Fibroblast of pulmonary artery (primary cell): ENCODE measurements at regions not wholly inside any gene's neighbourhood (a gene's known extent, or its start where the extent isn't known, plus 50 kb on each side); places are given as distances from the start of the nearest gene placed in this dataset.

ENCODE experiments used
- DNase-seq: peaks from one replicate; pipeline ENCODE4 v3.0.0-alpha.2; 2010; ENCODE audit warnings: low read depth
- H3K4me3 ChIP-seq: replicated peaks from 2 replicates; pipeline ENCODE4 v1.5.1; 2011; ENCODE audit warnings: low read depth, mild to moderate bottlenecking, control low read depth, low read length, moderate library complexity
- CTCF ChIP-seq: IDR thresholded peaks from 2 replicates; pipeline ENCODE4 v1.5.1; 2011; ENCODE audit warnings: mild to moderate bottlenecking, control low read depth, low read length, inconsistent platforms; ENCODE audit errors: missing control alignments

- TF ChIP-seq CTCF: no peak
- DNase-seq: peak; percentile 56
Measured at GRCh38 chr12:68420225-68421010, 88.3 kb upstream of the MDM1 start.

GRCh38 chr12:68422159-68422558 is 90.0 kb upstream of the MDM1 start:
- no peak for TF ChIP-seq CTCF
- no peak for DNase-seq
- no peak overlapping the region for H3K4me3 ChIP-seq

More at GRCh38 chr12:68420225-68421010, 88.3 kb upstream of the MDM1 start:
- H3K4me3 ChIP-seq: no peak overlapping the region

- H3K4me3 ChIP-seq: no peak overlapping the region
- DNase-seq: peak; percentile 92
- TF ChIP-seq CTCF: no peak
Measured at GRCh38 chr12:68422956-68423574, 90.9 kb upstream of the MDM1 start.

GRCh38 chr12:68425998-68426397 is 93.8 kb upstream of the MDM1 start:
- H3K4me3 ChIP-seq: no peak overlapping the region
- TF ChIP-seq CTCF: no peak
- peak; percentile 90 for DNase-seq

- TF ChIP-seq CTCF: no peak
- DNase-seq: no peak
- H3K4me3 ChIP-seq: no peak overlapping the region
Measured at GRCh38 chr12:68428211-68428610, 96.0 kb upstream of the MDM1 start.

GRCh38 chr12:68428724-68429501 is 96.8 kb upstream of the MDM1 start:
- DNase-seq: peak; percentile 76
- H3K4me3 ChIP-seq: no peak overlapping the region
- no peak for TF ChIP-seq CTCF
